ENCODE measurements at regions not wholly inside any gene's neighbourhood (a gene's known extent, or its start where the extent isn't known, plus 50 kb on each side); places are given as distances from the start of the nearest gene placed in this dataset.

DNA sequence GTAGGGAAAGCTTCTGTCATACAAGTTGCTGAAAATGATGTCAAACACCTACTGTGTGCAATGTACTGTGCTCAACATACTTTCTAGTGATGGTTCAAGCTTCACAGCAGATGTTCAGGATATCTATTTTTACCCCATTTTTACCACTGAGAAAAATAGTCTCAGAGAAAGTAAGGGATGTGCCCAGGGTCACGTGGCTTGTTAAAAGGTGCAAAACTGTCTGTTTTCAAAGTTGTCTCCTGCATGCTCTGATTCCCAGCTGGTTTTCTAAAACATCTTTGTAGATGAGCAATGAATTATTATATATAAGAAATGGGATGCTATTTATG lies 145.5 kb upstream of the LHCGR start:
- Mint-ChIP-seq H3K4me1 (peaks cover 4% of the 10 kb centered on the region), H3K36me3 (ENCODE audit: low read depth) (no peaks in the 10 kb centered on the region), H3K27me3 (ENCODE audit: insufficient read depth) (no peaks in the 10 kb centered on the region), H3K4me3 (no peak overlapping the region), H3K9me3 (no peaks in the 10 kb centered on the region), H3K27ac (no peak overlapping the region)
- H3K27ac ChIP-seq (ENCODE audit: low read depth, low read length) = peak overlapping the region; percentile 91
- peaks cover 5% of the 10 kb centered on the region for H3K4me1 ChIP-seq (ENCODE audit: control insufficient read depth, insufficient read depth, low read length)
- TF ChIP-seq, protein P1, sequence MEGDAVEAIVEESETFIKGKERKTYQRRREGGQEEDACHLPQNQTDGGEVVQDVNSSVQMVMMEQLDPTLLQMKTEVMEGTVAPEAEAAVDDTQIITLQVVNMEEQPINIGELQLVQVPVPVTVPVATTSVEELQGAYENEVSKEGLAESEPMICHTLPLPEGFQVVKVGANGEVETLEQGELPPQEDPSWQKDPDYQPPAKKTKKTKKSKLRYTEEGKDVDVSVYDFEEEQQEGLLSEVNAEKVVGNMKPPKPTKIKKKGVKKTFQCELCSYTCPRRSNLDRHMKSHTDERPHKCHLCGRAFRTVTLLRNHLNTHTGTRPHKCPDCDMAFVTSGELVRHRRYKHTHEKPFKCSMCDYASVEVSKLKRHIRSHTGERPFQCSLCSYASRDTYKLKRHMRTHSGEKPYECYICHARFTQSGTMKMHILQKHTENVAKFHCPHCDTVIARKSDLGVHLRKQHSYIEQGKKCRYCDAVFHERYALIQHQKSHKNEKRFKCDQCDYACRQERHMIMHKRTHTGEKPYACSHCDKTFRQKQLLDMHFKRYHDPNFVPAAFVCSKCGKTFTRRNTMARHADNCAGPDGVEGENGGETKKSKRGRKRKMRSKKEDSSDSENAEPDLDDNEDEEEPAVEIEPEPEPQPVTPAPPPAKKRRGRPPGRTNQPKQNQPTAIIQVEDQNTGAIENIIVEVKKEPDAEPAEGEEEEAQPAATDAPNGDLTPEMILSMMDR (conservative IDR thresholded peaks at IDR 0.05) = no peak
- H3K36me3 ChIP-seq (ENCODE audit: control insufficient read depth, insufficient read depth, low read length) = no peaks in the 10 kb centered on the region
- H3K9ac ChIP-seq (ENCODE audit: extremely low read depth, low read length, poor library complexity, severe bottlenecking) = no peak overlapping the region
- H3K27me3 ChIP-seq (ENCODE audit: control insufficient read depth, insufficient read depth, low read length, poor library complexity, severe bottlenecking) = no peaks in the 10 kb centered on the region
- no peak overlapping the region for H3K4me3 ChIP-seq (ENCODE audit: low read length)
- DNase-seq = no peak
- WGBS, 2 experiments (ENCODE audit: insufficient coverage in 1 of 2, insufficient read length in 1 of 2) = 89% methylated on average over 1 of the region's 1 CpG; no CpG with 5 or more reads in 1 of the 2 experiments
- H3K9me3 ChIP-seq (ENCODE audit: control insufficient read depth, low read length) = peaks cover 6% of the 10 kb centered on the region

DNA sequence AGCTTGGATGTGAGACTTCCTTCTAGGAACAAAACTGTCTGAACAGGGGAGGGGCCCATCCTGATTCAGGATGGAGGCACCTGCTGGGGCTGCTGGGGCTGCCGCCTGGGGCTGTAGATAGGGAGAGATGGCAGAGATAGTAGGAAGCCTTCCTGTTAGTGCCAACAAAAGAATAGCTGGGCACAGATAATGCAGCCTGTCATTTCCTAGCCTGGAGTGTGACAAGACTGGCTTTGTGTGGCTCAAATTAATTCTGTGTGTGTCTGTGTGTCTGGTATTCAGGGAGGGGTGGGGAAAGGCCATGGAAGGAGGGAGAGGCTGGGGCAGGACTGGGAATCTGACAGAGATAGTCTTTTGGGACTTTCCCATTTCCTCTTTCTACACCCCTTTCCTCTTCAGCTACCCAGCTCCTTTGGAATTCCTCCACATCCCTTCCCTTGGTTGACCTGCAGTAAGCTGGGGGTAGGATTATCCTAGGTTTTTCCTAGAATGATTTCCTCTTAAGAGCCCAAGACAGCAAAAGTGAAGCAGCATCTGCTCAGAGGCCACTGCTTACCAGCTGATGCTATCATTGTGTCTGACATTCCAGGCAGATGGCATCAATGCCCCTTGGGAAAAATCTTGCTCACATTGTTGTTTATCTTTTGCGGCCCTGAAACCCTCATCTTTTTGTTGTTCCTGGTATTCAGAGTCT lies 144.9 kb upstream of the LHCGR start:
- Mint-ChIP-seq H3K4me3 (no peak overlapping the region), H3K36me3 (ENCODE audit: low read depth) (no peaks in the 10 kb centered on the region), H3K9me3 (no peaks in the 10 kb centered on the region), H3K4me1 (peaks cover 4% of the 10 kb centered on the region), H3K27me3 (ENCODE audit: insufficient read depth) (no peaks in the 10 kb centered on the region), H3K27ac (no peak overlapping the region)
- H3K36me3 ChIP-seq (ENCODE audit: control insufficient read depth, insufficient read depth, low read length) = no peaks in the 10 kb centered on the region
- peak overlapping the region; percentile 91 for H3K27ac ChIP-seq (ENCODE audit: low read depth, low read length)
- peaks cover 5% of the 10 kb centered on the region for H3K4me1 ChIP-seq (ENCODE audit: control insufficient read depth, insufficient read depth, low read length)
- no peaks in the 10 kb centered on the region for H3K27me3 ChIP-seq (ENCODE audit: control insufficient read depth, insufficient read depth, low read length, poor library complexity, severe bottlenecking)
- no peak overlapping the region for H3K4me3 ChIP-seq (ENCODE audit: low read length)
- no peak for DNase-seq
- 85 to 100% methylated on average over 1 to 2 of the region's 2 CpGs for WGBS, 2 experiments (ENCODE audit: insufficient coverage in 1 of 2, insufficient read length in 1 of 2)
- TF ChIP-seq, protein P1 (conservative IDR thresholded peaks at IDR 0.05) = no peak
- H3K9ac ChIP-seq (ENCODE audit: extremely low read depth, low read length, poor library complexity, severe bottlenecking) = no peak overlapping the region
- peaks cover 6% of the 10 kb centered on the region for H3K9me3 ChIP-seq (ENCODE audit: control insufficient read depth, low read length)

DNA sequence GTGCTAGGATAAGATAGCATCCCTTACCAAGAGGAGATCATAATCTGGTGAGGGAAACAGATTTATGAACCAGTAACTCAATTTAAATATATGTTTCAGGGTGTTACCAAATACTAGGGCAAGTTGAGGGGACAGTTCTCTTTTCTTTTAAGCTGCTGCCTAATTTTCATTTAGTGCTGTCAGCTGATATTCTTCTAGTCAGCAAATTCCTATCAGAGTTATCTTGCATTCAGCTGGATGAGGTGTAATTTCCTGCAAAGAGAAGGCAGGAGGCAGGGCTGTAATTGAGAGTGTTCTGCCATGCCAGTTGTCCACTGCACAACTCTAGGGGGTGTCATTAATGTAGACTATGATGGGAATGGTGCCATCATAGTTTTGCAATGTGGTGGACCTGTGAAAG lies 141.3 kb upstream of the LHCGR start:
- TF ChIP-seq, protein P1 (conservative IDR thresholded peaks at IDR 0.05) = no peak
- no peaks in the 10 kb centered on the region for H3K36me3 Mint-ChIP-seq (ENCODE audit: low read depth)
- peaks cover 17% of the 10 kb centered on the region for H3K4me1 Mint-ChIP-seq

More for the DNA sequence above, 141.3 kb upstream of the LHCGR start:
- no peak overlapping the region for H3K9ac ChIP-seq (ENCODE audit: extremely low read depth, low read length, poor library complexity, severe bottlenecking)
- DNase-seq = no peak
- H3K27ac ChIP-seq (ENCODE audit: low read depth, low read length) = no peak overlapping the region
- H3K36me3 ChIP-seq (ENCODE audit: control insufficient read depth, insufficient read depth, low read length) = no peaks in the 10 kb centered on the region
- H3K9me3 Mint-ChIP-seq = no peaks in the 10 kb centered on the region
- H3K4me3 Mint-ChIP-seq = no peak overlapping the region
- no peak overlapping the region for H3K4me3 ChIP-seq (ENCODE audit: low read length)
- peaks cover 6% of the 10 kb centered on the region for H3K9me3 ChIP-seq (ENCODE audit: control insufficient read depth, low read length)
- H3K27me3 Mint-ChIP-seq (ENCODE audit: insufficient read depth) = no peaks in the 10 kb centered on the region
- H3K27me3 ChIP-seq (ENCODE audit: control insufficient read depth, insufficient read depth, low read length, poor library complexity, severe bottlenecking) = no peaks in the 10 kb centered on the region
- H3K4me1 ChIP-seq (ENCODE audit: control insufficient read depth, insufficient read depth, low read length) = peaks cover 15% of the 10 kb centered on the region
- H3K27ac Mint-ChIP-seq = no peak overlapping the region
